B cell (primary cell): ENCODE measurements at regions not wholly inside any gene's neighbourhood (a gene's known extent, or its start where the extent isn't known, plus 50 kb on each side); places are given as distances from the start of the nearest gene placed in this dataset.

Experiments used
- ATAC-seq: fragments of 200-7000 bp; cut with Tn5 transposase; one replicate; pipeline ENCODE4 v1.10.0; 2021; ENCODE audit warnings: low read depth, mild to moderate bottlenecking, moderate number of reproducible peaks, moderate library complexity
- CTCF ChIA-PET: fragments of 350-600 bp; sonication (Branson Sonifier 250); formaldehyde crosslinking; loops from one replicate; lab custom pipeline; 2021; ENCODE audit warnings: antibody characterized with exemption, inconsistent platforms; lab: Charles Lee
- POLR2A ChIA-PET: fragments of 350-600 bp; sonication (Branson Sonifier 250); formaldehyde crosslinking; loops from one replicate; lab custom pipeline; 2021; ENCODE audit warnings: antibody characterized with exemption; lab: Charles Lee
- DNase-seq: peaks from one replicate; pipeline ENCODE4 v3.0.0; 2013
- H2AFZ ChIP-seq: 2 replicates; pipeline ENCODE4 v1.6.1; 2012; ENCODE audit warnings: mild to moderate bottlenecking, low read depth, low read length; ENCODE audit not compliant: insufficient read depth, poor library complexity, severe bottlenecking
- H3K27ac ChIP-seq, 2 donors: 1 replicate in 1 of 2; 2 replicates in 1 of 2; pipeline ENCODE4 v1.5.1; 2012 to 2013; ENCODE audit warnings: low read length in 2 of 2, mild to moderate bottlenecking in 2 of 2, moderate library complexity in 1 of 2
- H3K27me3 ChIP-seq, 4 experiments: fragments of 200-600 bp in 1 of 4; sonication (generic) in 1 of 4; replicated peaks in 1 of 4; 1 replicate in 2 of 4; 2 replicates in 2 of 4; pipeline versions ENCODE4 v1.6.1 to v1.7.0; 2013 to 2016; ENCODE audit warnings: low read length in 3 of 4, mild to moderate bottlenecking in 2 of 4, mixed read lengths in 1 of 4, moderate library complexity in 1 of 4; ENCODE audit not compliant: insufficient read depth in 4 of 4, control insufficient read depth in 3 of 4; ENCODE audit errors: control extremely low read depth in 1 of 4
- H3K36me3 ChIP-seq, 2 experiments: replicated peaks in 1 of 2; 1 replicate in 1 of 2; 2 replicates in 1 of 2; pipeline versions ENCODE4 v1.6.1 to v1.7.1; 2013; ENCODE audit warnings: low read length in 1 of 2; ENCODE audit not compliant: insufficient read depth in 2 of 2, control insufficient read depth in 1 of 2; ENCODE audit errors: control extremely low read depth in 1 of 2, extremely low read depth in 1 of 2
- H3K4me1 ChIP-seq, 2 donors: fragments of 200-600 bp in 1 of 2; sonication (generic) in 1 of 2; 1 replicate in 1 of 2; 2 replicates in 1 of 2; pipeline versions ENCODE4 v1.5.1 to v1.6.1; 2013 to 2017; ENCODE audit warnings: low read length in 2 of 2; ENCODE audit not compliant: control insufficient read depth in 2 of 2, insufficient read depth in 2 of 2
- H3K4me2 ChIP-seq: replicated peaks from 2 replicates; pipeline ENCODE3; 2012; ENCODE audit warnings: mild to moderate bottlenecking, low read depth, low read length; ENCODE audit not compliant: poor library complexity, severe bottlenecking
- H3K4me3 ChIP-seq, 5 experiments: fragments of 200-600 bp in 1 of 5; sonication (generic) in 1 of 5; 1 replicate in 3 of 5; 2 replicates in 2 of 5; pipeline versions ENCODE4 v1.5.1 to v1.7.0; 2011 to 2016; ENCODE audit warnings: low read length in 4 of 5, mild to moderate bottlenecking in 4 of 5, low read depth in 2 of 5, control low read depth in 1 of 5, moderate library complexity in 1 of 5; ENCODE audit not compliant: insufficient read depth in 1 of 5; ENCODE audit errors: control extremely low read depth in 1 of 5, extremely low read depth in 1 of 5
- H3K79me2 ChIP-seq: fragments of 200-600 bp; sonication (generic); one replicate; pipeline ENCODE4 v1.6.0; 2016; ENCODE audit warnings: low read length; ENCODE audit not compliant: control insufficient read depth, insufficient read depth
- H3K9ac ChIP-seq: fragments of 200-600 bp; sonication (generic); 2 replicates; pipeline ENCODE4 v1.6.1; 2017; ENCODE audit warnings: mild to moderate bottlenecking, low read length, moderate library complexity
- H3K9me3 ChIP-seq, 3 donors: one replicate each; pipeline versions ENCODE4 v1.6.1 to v1.7.1; 2013; ENCODE audit warnings: low read length in 2 of 3; ENCODE audit not compliant: control insufficient read depth in 2 of 3, insufficient read depth in 1 of 3; ENCODE audit errors: control extremely low read depth in 1 of 3
- H4K20me1 ChIP-seq: 2 replicates; pipeline ENCODE4 v1.6.0; 2012; ENCODE audit warnings: mild to moderate bottlenecking, low read length; ENCODE audit not compliant: insufficient read depth, control insufficient read depth, poor library complexity, severe bottlenecking
- H3K27ac Mint-ChIP-seq: one replicate; pipeline ENCODE4 v1.8.0; 2021; ENCODE audit warnings: mixed read lengths
- H3K27me3 Mint-ChIP-seq: one replicate; pipeline ENCODE4 v1.8.0; 2021; ENCODE audit warnings: mixed read lengths
- H3K4me1 Mint-ChIP-seq: one replicate; pipeline ENCODE4 v1.8.0; 2021; ENCODE audit warnings: mixed read lengths
- H3K4me3 Mint-ChIP-seq: one replicate; pipeline ENCODE4 v1.8.0; 2021; ENCODE audit warnings: mixed read lengths
- H3K9me3 Mint-ChIP-seq: one replicate; pipeline ENCODE4 v1.8.0; 2022; ENCODE audit warnings: mixed read lengths; ENCODE audit not compliant: insufficient read depth
- EZH2 ChIP-seq: IDR thresholded peaks from 2 replicates; pipeline ENCODE4 v1.6.1; 2012; ENCODE audit warnings: borderline replicate concordance, low read depth, mild to moderate bottlenecking, moderate library complexity, low read length; ENCODE audit not compliant: insufficient read depth, poor library complexity, severe bottlenecking
- WGBS: methylation state at CpG from one replicate; pipeline ENCODE4 v1.1.5; 2013; ENCODE audit warnings: missing lambda C conversion rate; ENCODE audit not compliant: insufficient coverage; 5-methylcytosine and 5-hydroxymethylcytosine counted together
- intact Hi-C: fragments of 100-400 bp; cut with micrococcal nuclease; formaldehyde crosslinking; loops from one replicate; pipeline ENCODE4 v1.10.0; 2022
- TF ChIP-seq, protein P1 (sequence below): fragments of 200-600 bp; IDR thresholded peaks from one replicate; pipeline ENCODE4 v1.8.0; 2022; ENCODE audit warnings: antibody characterized with exemption, mild to moderate bottlenecking

DNA sequence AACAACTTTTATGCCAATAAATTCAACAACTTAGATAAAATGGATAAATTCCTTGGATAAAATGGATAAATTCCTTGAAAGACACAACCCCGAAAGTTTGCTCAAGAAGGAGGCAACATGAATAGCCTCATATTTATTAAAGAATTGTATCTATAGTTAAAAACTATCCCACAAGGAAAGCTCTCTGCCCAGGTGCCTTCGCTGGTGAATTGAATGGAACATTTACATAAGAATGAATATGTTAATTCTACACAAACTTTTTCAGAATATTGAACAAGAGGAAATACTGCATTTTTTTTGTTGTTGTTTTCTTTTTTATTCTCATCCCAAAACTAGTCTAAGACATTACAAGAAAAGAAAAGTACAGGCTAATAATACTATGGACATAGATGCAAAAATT, 805.3 kb upstream of the RAB6C start:
- Histone ChIP-seq H3K79me2 (no peaks in the 10 kb centered on the region), H4K20me1 (no peaks in the 10 kb centered on the region), H3K9ac (no peak overlapping the region), H3K36me3 (no peaks in the 10 kb centered on the region), H3K4me1 (no peaks in the 10 kb centered on the region), H2AFZ (no peak overlapping the region), H3K4me2 (no peak overlapping the region), H3K4me3 (no peak overlapping the region), H3K27me3 (no peaks in the 10 kb centered on the region), H3K9me3 (peaks cover 0 to 7% (median 0%) of the 10 kb centered on the region in 3 donors), H3K27ac (no peak overlapping the region)
- no peak overlapping the region for H3K27ac Mint-ChIP-seq
- intact Hi-C loops: no loop called here
- no CpG with 5 or more reads among the region's 2 CpGs for WGBS
- TF ChIP-seq EZH2: no peak
- TF ChIP-seq, protein P1, sequence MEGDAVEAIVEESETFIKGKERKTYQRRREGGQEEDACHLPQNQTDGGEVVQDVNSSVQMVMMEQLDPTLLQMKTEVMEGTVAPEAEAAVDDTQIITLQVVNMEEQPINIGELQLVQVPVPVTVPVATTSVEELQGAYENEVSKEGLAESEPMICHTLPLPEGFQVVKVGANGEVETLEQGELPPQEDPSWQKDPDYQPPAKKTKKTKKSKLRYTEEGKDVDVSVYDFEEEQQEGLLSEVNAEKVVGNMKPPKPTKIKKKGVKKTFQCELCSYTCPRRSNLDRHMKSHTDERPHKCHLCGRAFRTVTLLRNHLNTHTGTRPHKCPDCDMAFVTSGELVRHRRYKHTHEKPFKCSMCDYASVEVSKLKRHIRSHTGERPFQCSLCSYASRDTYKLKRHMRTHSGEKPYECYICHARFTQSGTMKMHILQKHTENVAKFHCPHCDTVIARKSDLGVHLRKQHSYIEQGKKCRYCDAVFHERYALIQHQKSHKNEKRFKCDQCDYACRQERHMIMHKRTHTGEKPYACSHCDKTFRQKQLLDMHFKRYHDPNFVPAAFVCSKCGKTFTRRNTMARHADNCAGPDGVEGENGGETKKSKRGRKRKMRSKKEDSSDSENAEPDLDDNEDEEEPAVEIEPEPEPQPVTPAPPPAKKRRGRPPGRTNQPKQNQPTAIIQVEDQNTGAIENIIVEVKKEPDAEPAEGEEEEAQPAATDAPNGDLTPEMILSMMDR: no peak
- no peaks in the 10 kb centered on the region for H3K27me3 Mint-ChIP-seq
- CTCF ChIA-PET: no interaction called here
- H3K4me3 Mint-ChIP-seq: no peak overlapping the region
- DNase-seq: no peak
- H3K9me3 Mint-ChIP-seq: peaks cover 3% of the 10 kb centered on the region
- no peak for ATAC-seq
- POLR2A ChIA-PET: no interaction called here
- H3K4me1 Mint-ChIP-seq: no peaks in the 10 kb centered on the region

DNA sequence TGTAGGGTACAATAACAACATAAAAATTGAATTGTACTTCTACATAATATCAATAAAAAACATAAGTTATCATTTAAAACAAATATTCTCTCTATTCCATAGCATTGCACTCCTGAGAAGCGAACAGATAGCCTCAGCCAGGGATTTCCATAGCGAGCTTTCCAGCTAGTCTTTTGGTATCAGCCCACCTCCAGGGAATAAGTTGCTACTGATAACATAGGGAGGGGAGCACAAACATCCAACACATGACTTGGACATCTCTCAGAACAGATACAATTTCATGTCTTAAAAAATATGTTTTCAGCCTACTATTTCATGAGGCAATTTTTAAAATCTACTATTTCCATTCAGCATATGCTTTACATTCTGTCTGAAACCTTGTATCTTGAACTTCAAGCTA, 804.4 kb upstream of the RAB6C start:
- H3K9me3 Mint-ChIP-seq: peaks cover 3% of the 10 kb centered on the region
- no peak overlapping the region for H2AFZ ChIP-seq
- no peaks in the 10 kb centered on the region for H3K4me1 ChIP-seq
- POLR2A ChIA-PET: no interaction called here
- no peak for TF ChIP-seq EZH2
- TF ChIP-seq, protein P1: no peak
- H3K27ac ChIP-seq: no peak overlapping the region
- CTCF ChIA-PET: no interaction called here
- intact Hi-C loops: no loop called here
- no peaks in the 10 kb centered on the region for H3K36me3 ChIP-seq
- no peaks in the 10 kb centered on the region for H3K27me3 ChIP-seq
- WGBS: no CpG with 5 or more reads among the region's 2 CpGs
- H3K79me2 ChIP-seq: no peaks in the 10 kb centered on the region
- H4K20me1 ChIP-seq: no peaks in the 10 kb centered on the region
- H3K27me3 Mint-ChIP-seq: no peaks in the 10 kb centered on the region
- no peak overlapping the region for H3K4me3 Mint-ChIP-seq
- ATAC-seq: no peak
- no peak overlapping the region for H3K9ac ChIP-seq
- no peak overlapping the region for H3K4me3 ChIP-seq
- no peak overlapping the region for H3K4me2 ChIP-seq
- no peak for DNase-seq
- no peaks in the 10 kb centered on the region for H3K4me1 Mint-ChIP-seq
- peaks cover 0 to 9% (median 0%) of the 10 kb centered on the region in 3 donors for H3K9me3 ChIP-seq
- no peak overlapping the region for H3K27ac Mint-ChIP-seq
